Retinal pigment epithelial cell (primary cell): ENCODE measurements at regions not wholly inside any gene's neighbourhood (a gene's known extent, or its start where the extent isn't known, plus 50 kb on each side); places are given as distances from the start of the nearest gene placed in this dataset.
A peak's percentile ranks its signal among the peaks of the same experiment; 100 is the strongest.

Experiments
- DNase-seq: peaks from one replicate; pipeline ENCODE4 v3.0.0-alpha.2; 2010; ENCODE audit warnings: low read depth
- H3K4me3 ChIP-seq: 2 replicates; pipeline ENCODE4 v1.5.1; 2011; ENCODE audit warnings: mild to moderate bottlenecking, low read length, control low read depth, moderate library complexity
- CTCF ChIP-seq: conservative IDR thresholded peaks from 2 replicates; pipeline ENCODE4 v1.5.1; 2011; ENCODE audit warnings: low read depth, low read length, control low read depth, inconsistent platforms

DNA sequence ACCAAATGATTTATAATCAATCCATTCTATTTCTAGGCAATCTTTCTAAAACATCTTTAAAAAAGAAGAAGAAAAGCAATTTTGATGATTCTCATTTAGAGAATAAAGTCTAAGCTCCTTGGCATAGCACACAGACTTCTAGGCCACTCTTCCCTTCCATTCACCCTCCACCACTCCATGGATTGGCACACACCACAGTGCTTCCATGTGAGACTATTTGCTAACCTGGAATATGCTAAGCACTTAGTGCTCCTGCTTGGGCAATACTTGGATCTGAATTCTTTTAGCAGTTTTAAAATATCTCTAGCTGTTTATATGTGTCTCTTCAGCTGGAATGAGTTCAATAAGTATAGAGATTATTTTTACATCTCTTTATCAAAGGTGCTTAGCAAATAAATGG lies 177.6 kb upstream of the FBXL7 start:
- DNase-seq: no peak
- no peak overlapping the region for H3K4me3 ChIP-seq
- no peak for TF ChIP-seq CTCF

- DNase-seq: no peak
- H3K4me3 ChIP-seq: no peak overlapping the region
- TF ChIP-seq CTCF: no peak
Measured at GRCh38 chr5:15321776-15322175, 178.2 kb upstream of the FBXL7 start.

- TF ChIP-seq CTCF: no peak
- H3K4me3 ChIP-seq: no peak overlapping the region
- DNase-seq: no peak
Measured at GRCh38 chr5:15320871-15321270, 179.1 kb upstream of the FBXL7 start.

DNA sequence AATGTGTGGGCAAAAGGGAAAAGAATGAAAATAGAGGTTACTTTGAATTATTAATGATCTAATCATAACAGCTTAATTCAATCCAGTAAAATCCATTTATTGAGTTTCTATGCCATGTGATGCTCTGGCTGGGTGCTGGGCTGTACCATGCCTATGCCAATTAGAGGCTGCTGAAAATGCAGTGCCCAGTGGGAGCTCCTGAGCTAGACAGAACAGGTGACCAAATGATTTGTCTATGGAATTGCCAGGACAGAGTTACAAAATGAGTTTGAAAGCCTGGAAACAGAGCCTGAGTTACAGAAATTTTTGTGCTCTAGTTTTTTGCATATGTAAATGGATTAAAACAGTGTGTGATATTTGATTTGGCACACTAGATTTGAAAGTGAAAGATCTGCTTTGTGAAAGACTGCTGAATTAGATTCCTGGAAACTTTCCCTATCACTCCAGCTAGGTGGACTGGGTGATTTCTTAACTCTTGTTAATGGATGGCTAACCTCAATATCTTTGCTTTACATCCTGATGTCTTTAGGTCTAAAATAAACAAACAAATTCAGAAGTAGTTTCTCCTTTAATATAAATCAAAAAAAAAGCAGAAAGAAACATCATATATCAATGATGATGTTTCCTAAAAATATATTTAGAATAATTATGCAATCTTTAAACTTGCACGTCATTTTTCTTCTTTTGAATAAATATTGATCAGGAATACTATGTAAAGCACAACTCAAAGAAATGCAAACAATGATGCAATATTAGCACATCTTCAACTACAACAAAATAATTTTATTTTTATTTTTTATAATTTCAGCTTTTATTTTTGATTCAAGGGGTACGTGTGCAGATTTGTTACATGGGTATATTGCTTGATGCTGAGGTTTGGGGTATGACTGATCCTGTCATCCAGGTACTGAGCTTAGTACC lies 194.8 kb upstream of the FBXL7 start:
- no peak overlapping the region for H3K4me3 ChIP-seq
- no peak for TF ChIP-seq CTCF
- DNase-seq: peak; percentile 34

GRCh38 chr5:15304066-15304731 lies 195.8 kb upstream of the FBXL7 start:
- no peak for DNase-seq
- no peak overlapping the region for H3K4me3 ChIP-seq
- no peak for TF ChIP-seq CTCF

DNA sequence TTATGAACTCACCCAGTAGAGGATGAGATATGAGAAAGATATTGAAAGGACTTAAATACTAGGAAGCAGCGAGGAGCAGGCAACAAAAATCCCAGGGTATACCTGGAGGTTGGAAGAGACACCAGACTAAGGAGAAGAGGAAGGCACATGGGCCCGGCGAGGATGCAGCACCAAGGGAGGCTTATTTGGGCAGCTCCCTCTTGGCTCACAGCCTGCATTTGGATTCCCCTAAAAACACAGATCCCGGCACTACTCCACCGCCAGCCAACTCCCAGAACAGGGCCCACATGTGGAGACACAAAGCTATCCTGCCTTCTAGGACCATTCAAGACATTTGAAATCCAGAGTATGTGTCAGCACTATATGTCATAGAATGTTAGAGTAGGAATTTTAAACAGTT lies 199.8 kb upstream of the FBXL7 start:
- DNase-seq: no peak
- no peak for TF ChIP-seq CTCF
- no peak overlapping the region for H3K4me3 ChIP-seq

- no peak for DNase-seq
- no peak overlapping the region for H3K4me3 ChIP-seq
Measured at GRCh38 chr5:15290953-15291352, 209.0 kb upstream of the FBXL7 start.

More at GRCh38 chr5:15290953-15291352, 209.0 kb upstream of the FBXL7 start:
- TF ChIP-seq CTCF: peak; percentile 37
